T1000 (cell line): ENCODE measurements at regions not wholly inside any gene's neighbourhood (a gene's known extent, or its start where the extent isn't known, plus 50 kb on each side); places are given as distances from the start of the nearest gene placed in this dataset.
"Not testable (repeated sequence)": the region's sequence is repeated elsewhere in the genome, so short reads cannot be mapped to it uniquely, and the experiment has no call there.

Source experiments
- DNase-seq: peaks from one replicate; lab custom pipeline; 2025; ENCODE audit warnings: mixed read lengths; lab: John Stamatoyannopoulos, UW

GRCh38 chr4:67332627-67333026, 212.7 kb downstream of the CENPC start:
- no peak for DNase-seq

GRCh38 chr4:67328393-67328792, 216.9 kb downstream of the CENPC start:
- no peak for DNase-seq

GRCh38 chr4:67328018-67328278, 217.4 kb downstream of the CENPC start:
- no peak for DNase-seq

- DNase-seq, result no peak
These were observed 217.9 kb downstream of the CENPC start for GRCh38 chr4:67327245-67328017.

- DNase-seq, result no peak
These were observed 219.5 kb downstream of the CENPC start for GRCh38 chr4:67325791-67326190.

- no peak for DNase-seq
These were observed 224.7 kb downstream of the CENPC start for GRCh38 chr4:67320645-67321044.

GRCh38 chr4:67319607-67320006, 225.7 kb downstream of the CENPC start:
- not testable (repeated sequence) for DNase-seq

- DNase-seq, result not testable (repeated sequence)
These were observed 244.7 kb downstream of the CENPC start for GRCh38 chr4:67300497-67301185.

GRCh38 chr4:67292636-67293035, 252.7 kb downstream of the CENPC start:
- DNase-seq, result no peak

GRCh38 chr4:67292045-67292444, 253.3 kb downstream of the CENPC start:
- no peak for DNase-seq

- no peak for DNase-seq
These were observed 253.7 kb downstream of the CENPC start for GRCh38 chr4:67291644-67292043.

GRCh38 chr4:67288964-67289363, 256.3 kb downstream of the CENPC start:
- DNase-seq, result no peak

- no peak for DNase-seq
These were observed 258.6 kb downstream of the CENPC start for GRCh38 chr4:67286724-67287123.

- DNase-seq, result no peak
These were observed 262.6 kb downstream of the CENPC start for GRCh38 chr4:67282749-67283148.

- no peak for DNase-seq
These were observed 270.0 kb downstream of the CENPC start for GRCh38 chr4:67275179-67275750.

GRCh38 chr4:67274671-67275070, 270.6 kb downstream of the CENPC start:
- not testable (repeated sequence) for DNase-seq

- DNase-seq, result no peak
These were observed 271.6 kb downstream of the CENPC start for GRCh38 chr4:67273666-67274065.

- DNase-seq, result no peak
These were observed 283.3 kb downstream of the CENPC start for GRCh38 chr4:67261971-67262370.

GRCh38 chr4:67256388-67257043, 288.8 kb downstream of the CENPC start:
- DNase-seq, result no peak

GRCh38 chr4:67250131-67250896, 295.0 kb downstream of the CENPC start:
- DNase-seq, result no peak

GRCh38 chr4:67236788-67237187, 308.5 kb downstream of the CENPC start:
- DNase-seq, result no peak

- no peak for DNase-seq
These were observed 309.0 kb downstream of the CENPC start for GRCh38 chr4:67236318-67236717.
